ENCODE measurements at regions not wholly inside any gene's neighbourhood (a gene's known extent, or its start where the extent isn't known, plus 50 kb on each side); places are given as distances from the start of the nearest gene placed in this dataset.

GRCh38 chr21:28699186-28699585, 293.5 kb downstream of the LTN1 start:
- Histone ChIP-seq H4K20me1 (ENCODE audit: insufficient read depth, low read length) (no peaks in the 10 kb centered on the region), H3K4me2 (ENCODE audit: insufficient read depth, low read length) (no peak overlapping the region), H3K36me3 (ENCODE audit: insufficient read depth, low read length) (no peaks in the 10 kb centered on the region), H3K4me3 (ENCODE audit: low read depth in 1 of 2, low read length in 2 of 2) (no peak overlapping the region), H2AFZ (ENCODE audit: low read depth, low read length) (no peak overlapping the region), H3K9ac (ENCODE audit: low read depth, low read length) (no peak overlapping the region), H3K79me2 (ENCODE audit: insufficient read depth, low read length) (no peaks in the 10 kb centered on the region), H3K9me3 (ENCODE audit: insufficient read depth, low read length, severe bottlenecking) (no peaks in the 10 kb centered on the region), H3K27me3 (ENCODE audit: insufficient read depth, low read length, poor library complexity) (no peaks in the 10 kb centered on the region), H3K4me1 (ENCODE audit: insufficient read depth, low read length) (no peaks in the 10 kb centered on the region), H3K27ac (ENCODE audit: low read length) (no peak overlapping the region)
- no peak for TF ChIP-seq CTCF (IDR thresholded peaks at IDR 0.05; ENCODE audit: borderline replicate concordance, extremely low read depth, low read length, poor library complexity, severe bottlenecking)
- TF ChIP-seq EZH2 (IDR thresholded peaks at IDR 0.05; ENCODE audit: borderline replicate concordance, low read depth, low read length, severe bottlenecking): no peak
- DNase-seq (no peak), ATAC-seq (ENCODE audit: insufficient read depth, low read depth) (no peak)

GRCh38 chr21:28696844-28697410, 295.8 kb downstream of the LTN1 start:
- Histone ChIP-seq H3K4me2 (ENCODE audit: insufficient read depth, low read length) (no peak overlapping the region), H3K9me3 (ENCODE audit: insufficient read depth, low read length, severe bottlenecking) (no peaks in the 10 kb centered on the region), H3K27me3 (ENCODE audit: insufficient read depth, low read length, poor library complexity) (no peaks in the 10 kb centered on the region), H3K36me3 (ENCODE audit: insufficient read depth, low read length) (no peaks in the 10 kb centered on the region), H3K79me2 (ENCODE audit: insufficient read depth, low read length) (no peaks in the 10 kb centered on the region), H3K4me1 (ENCODE audit: insufficient read depth, low read length) (no peaks in the 10 kb centered on the region), H3K9ac (ENCODE audit: low read depth, low read length) (no peak overlapping the region), H3K27ac (ENCODE audit: low read length) (no peak overlapping the region), H3K4me3 (ENCODE audit: low read depth in 1 of 2, low read length in 2 of 2) (no peak overlapping the region), H4K20me1 (ENCODE audit: insufficient read depth, low read length) (no peaks in the 10 kb centered on the region), H2AFZ (ENCODE audit: low read depth, low read length) (no peak overlapping the region)
- DNase-seq: no peak
- TF ChIP-seq CTCF (IDR thresholded peaks at IDR 0.05; ENCODE audit: borderline replicate concordance, extremely low read depth, low read length, poor library complexity, severe bottlenecking) (no peak), EZH2 (IDR thresholded peaks at IDR 0.05; ENCODE audit: borderline replicate concordance, low read depth, low read length, severe bottlenecking) (no peak)
- no peak for ATAC-seq (ENCODE audit: insufficient read depth, low read depth)

GRCh38 chr21:28693476-28693875, 299.2 kb downstream of the LTN1 start:
- DNase-seq: no peak
- no peak for ATAC-seq (ENCODE audit: insufficient read depth, low read depth)
- Histone ChIP-seq H3K9me3 (ENCODE audit: insufficient read depth, low read length, severe bottlenecking) (no peaks in the 10 kb centered on the region), H3K27me3 (ENCODE audit: insufficient read depth, low read length, poor library complexity) (no peaks in the 10 kb centered on the region), H3K9ac (ENCODE audit: low read depth, low read length) (no peak overlapping the region), H2AFZ (ENCODE audit: low read depth, low read length) (no peak overlapping the region), H3K27ac (ENCODE audit: low read length) (no peak overlapping the region), H3K4me3 (ENCODE audit: low read depth in 1 of 2, low read length in 2 of 2) (no peak overlapping the region), H3K79me2 (ENCODE audit: insufficient read depth, low read length) (no peaks in the 10 kb centered on the region), H4K20me1 (ENCODE audit: insufficient read depth, low read length) (no peaks in the 10 kb centered on the region), H3K4me1 (ENCODE audit: insufficient read depth, low read length) (no peaks in the 10 kb centered on the region), H3K36me3 (ENCODE audit: insufficient read depth, low read length) (no peaks in the 10 kb centered on the region), H3K4me2 (ENCODE audit: insufficient read depth, low read length) (no peak overlapping the region)
- TF ChIP-seq CTCF (IDR thresholded peaks at IDR 0.05; ENCODE audit: borderline replicate concordance, extremely low read depth, low read length, poor library complexity, severe bottlenecking) (no peak), EZH2 (IDR thresholded peaks at IDR 0.05; ENCODE audit: borderline replicate concordance, low read depth, low read length, severe bottlenecking) (no peak)

GRCh38 chr21:28690196-28690595, 302.5 kb downstream of the LTN1 start:
- no peaks in the 10 kb centered on the region for H3K79me2 ChIP-seq (ENCODE audit: insufficient read depth, low read length)
- H2AFZ ChIP-seq (ENCODE audit: low read depth, low read length): no peak overlapping the region
- H3K27me3 ChIP-seq (ENCODE audit: insufficient read depth, low read length, poor library complexity): no peaks in the 10 kb centered on the region
- no peaks in the 10 kb centered on the region for H3K9me3 ChIP-seq (ENCODE audit: insufficient read depth, low read length, severe bottlenecking)
- H3K4me3 ChIP-seq (ENCODE audit: low read depth in 1 of 2, low read length in 2 of 2): no peak overlapping the region
- no peak overlapping the region for H3K9ac ChIP-seq (ENCODE audit: low read depth, low read length)
- H3K27ac ChIP-seq (ENCODE audit: low read length): no peak overlapping the region
- ATAC-seq (ENCODE audit: insufficient read depth, low read depth) (no peak), DNase-seq (no peak)
- H3K4me2 ChIP-seq (ENCODE audit: insufficient read depth, low read length): no peak overlapping the region
- H3K36me3 ChIP-seq (ENCODE audit: insufficient read depth, low read length): no peaks in the 10 kb centered on the region
- no peak for TF ChIP-seq EZH2 (IDR thresholded peaks at IDR 0.05; ENCODE audit: borderline replicate concordance, low read depth, low read length, severe bottlenecking)
- no peak for TF ChIP-seq CTCF (IDR thresholded peaks at IDR 0.05; ENCODE audit: borderline replicate concordance, extremely low read depth, low read length, poor library complexity, severe bottlenecking)
- no peaks in the 10 kb centered on the region for H4K20me1 ChIP-seq (ENCODE audit: insufficient read depth, low read length)
- no peaks in the 10 kb centered on the region for H3K4me1 ChIP-seq (ENCODE audit: insufficient read depth, low read length)
